ENCODE measurements at regions not wholly inside any gene's neighbourhood (a gene's known extent, or its start where the extent isn't known, plus 50 kb on each side); places are given as distances from the start of the nearest gene placed in this dataset.

DNA sequence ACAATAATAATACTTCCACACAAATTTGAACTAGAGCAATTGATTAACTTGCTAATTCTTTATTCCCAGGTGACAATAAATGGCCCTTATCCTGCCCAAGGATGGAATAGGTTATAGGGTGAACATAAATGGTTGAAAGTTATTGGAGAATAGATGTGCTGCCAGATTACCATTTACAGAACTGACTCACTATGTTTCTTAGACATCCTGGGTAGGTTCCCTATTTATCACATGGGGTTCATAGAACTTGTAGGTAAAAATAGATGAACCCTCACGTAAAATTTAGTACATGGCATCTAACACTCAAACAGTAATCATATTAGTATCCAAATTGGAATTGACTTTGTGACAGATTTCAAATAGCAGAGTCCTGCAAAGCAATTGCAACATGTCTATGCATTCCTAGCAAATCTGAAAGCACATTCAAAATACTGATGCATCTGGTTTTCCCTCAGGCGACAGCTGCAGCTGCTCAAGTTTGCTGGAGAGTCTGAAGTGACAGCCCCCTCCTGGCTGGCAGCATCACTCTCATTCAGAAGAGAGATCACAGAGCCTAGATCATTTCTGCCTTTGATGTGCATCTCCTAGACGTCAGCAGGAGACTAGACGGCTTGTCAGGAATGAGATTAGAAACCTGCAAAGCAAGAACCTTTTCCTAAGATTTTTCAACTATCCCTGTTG is 80.2 kb upstream of the RNF217 start (continued):
- TF ChIP-seq, protein P1, sequence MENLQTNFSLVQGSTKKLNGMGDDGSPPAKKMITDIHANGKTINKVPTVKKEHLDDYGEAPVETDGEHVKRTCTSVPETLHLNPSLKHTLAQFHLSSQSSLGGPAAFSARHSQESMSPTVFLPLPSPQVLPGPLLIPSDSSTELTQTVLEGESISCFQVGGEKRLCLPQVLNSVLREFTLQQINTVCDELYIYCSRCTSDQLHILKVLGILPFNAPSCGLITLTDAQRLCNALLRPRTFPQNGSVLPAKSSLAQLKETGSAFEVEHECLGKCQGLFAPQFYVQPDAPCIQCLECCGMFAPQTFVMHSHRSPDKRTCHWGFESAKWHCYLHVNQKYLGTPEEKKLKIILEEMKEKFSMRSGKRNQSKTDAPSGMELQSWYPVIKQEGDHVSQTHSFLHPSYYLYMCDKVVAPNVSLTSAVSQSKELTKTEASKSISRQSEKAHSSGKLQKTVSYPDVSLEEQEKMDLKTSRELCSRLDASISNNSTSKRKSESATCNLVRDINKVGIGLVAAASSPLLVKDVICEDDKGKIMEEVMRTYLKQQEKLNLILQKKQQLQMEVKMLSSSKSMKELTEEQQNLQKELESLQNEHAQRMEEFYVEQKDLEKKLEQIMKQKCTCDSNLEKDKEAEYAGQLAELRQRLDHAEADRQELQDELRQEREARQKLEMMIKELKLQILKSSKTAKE (CRISPR knock-in tag; IDR thresholded peaks at IDR 0.05; ENCODE audit: borderline replicate concordance) = no peak
- TF ChIP-seq ZSCAN22 (CRISPR knock-in tag; IDR thresholded peaks at IDR 0.05) (no peak), ZNF737 (CRISPR knock-in tag; IDR thresholded peaks at IDR 0.05; ENCODE audit: borderline replicate concordance) (no peak), ATF1 (CRISPR knock-in tag; IDR thresholded peaks at IDR 0.05) (no peak), ZNF652 (CRISPR knock-in tag; IDR thresholded peaks at IDR 0.05; ENCODE audit: borderline replicate concordance, low read depth) (no peak), GABPB1 (CRISPR knock-in tag; IDR thresholded peaks at IDR 0.05) (no peak), ZNF546 (CRISPR knock-in tag; conservative IDR thresholded peaks at IDR 0.05) (no peak), GATAD1 (CRISPR knock-in tag; IDR thresholded peaks at IDR 0.05) (no peak), ZNF749 (CRISPR knock-in tag; IDR thresholded peaks at IDR 0.05; ENCODE audit: borderline replicate concordance) (no peak), NPAS2 (CRISPR knock-in tag; IDR thresholded peaks at IDR 0.05; ENCODE audit: borderline replicate concordance) (no peak)
- TF ChIP-seq, protein P2, sequence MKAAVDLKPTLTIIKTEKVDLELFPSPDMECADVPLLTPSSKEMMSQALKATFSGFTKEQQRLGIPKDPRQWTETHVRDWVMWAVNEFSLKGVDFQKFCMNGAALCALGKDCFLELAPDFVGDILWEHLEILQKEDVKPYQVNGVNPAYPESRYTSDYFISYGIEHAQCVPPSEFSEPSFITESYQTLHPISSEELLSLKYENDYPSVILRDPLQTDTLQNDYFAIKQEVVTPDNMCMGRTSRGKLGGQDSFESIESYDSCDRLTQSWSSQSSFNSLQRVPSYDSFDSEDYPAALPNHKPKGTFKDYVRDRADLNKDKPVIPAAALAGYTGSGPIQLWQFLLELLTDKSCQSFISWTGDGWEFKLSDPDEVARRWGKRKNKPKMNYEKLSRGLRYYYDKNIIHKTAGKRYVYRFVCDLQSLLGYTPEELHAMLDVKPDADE (CRISPR knock-in tag; IDR thresholded peaks at IDR 0.05) = no peak
- TF ChIP-seq, protein P3, sequence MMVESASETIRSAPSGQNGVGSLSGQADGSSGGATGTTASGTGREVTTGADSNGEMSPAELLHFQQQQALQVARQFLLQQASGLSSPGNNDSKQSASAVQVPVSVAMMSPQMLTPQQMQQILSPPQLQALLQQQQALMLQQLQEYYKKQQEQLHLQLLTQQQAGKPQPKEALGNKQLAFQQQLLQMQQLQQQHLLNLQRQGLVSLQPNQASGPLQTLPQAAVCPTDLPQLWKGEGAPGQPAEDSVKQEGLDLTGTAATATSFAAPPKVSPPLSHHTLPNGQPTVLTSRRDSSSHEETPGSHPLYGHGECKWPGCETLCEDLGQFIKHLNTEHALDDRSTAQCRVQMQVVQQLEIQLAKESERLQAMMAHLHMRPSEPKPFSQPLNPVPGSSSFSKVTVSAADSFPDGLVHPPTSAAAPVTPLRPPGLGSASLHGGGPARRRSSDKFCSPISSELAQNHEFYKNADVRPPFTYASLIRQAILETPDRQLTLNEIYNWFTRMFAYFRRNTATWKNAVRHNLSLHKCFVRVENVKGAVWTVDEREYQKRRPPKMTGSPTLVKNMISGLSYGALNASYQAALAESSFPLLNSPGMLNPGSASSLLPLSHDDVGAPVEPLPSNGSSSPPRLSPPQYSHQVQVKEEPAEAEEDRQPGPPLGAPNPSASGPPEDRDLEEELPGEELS (CRISPR knock-in tag; IDR thresholded peaks at IDR 0.05) = no peak

Data from HepG2 (cell line).